ENCODE measurements at regions not wholly inside any gene's neighbourhood (a gene's known extent, or its start where the extent isn't known, plus 50 kb on each side); places are given as distances from the start of the nearest gene placed in this dataset.

DNA sequence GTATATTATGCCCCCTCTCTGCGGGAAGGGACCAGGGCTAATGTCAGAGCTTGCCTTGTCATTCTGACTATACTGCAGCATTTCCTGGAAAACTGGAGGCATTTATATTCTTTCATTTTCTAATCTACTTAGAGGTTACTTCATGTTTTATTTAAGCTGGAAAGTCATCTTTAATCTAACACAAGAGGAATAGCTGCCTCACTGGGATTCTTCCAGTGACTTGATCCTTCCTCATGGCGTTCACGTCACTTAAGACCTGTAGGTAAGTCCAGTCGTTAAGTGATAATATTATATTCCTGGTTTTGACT lies 727.6 kb upstream of the DDX18 start:
- TF ChIP-seq POLR2AphosphoS5 (IDR thresholded peaks at IDR 0.05; ENCODE audit: low read depth, low read length), result no peak
- TF ChIP-seq TAF1 (IDR thresholded peaks at IDR 0.05; ENCODE audit: borderline replicate concordance, insufficient read depth, low read length), result no peak
- no peak for TF ChIP-seq SIN3A (IDR thresholded peaks at IDR 0.05; ENCODE audit: borderline replicate concordance, insufficient read depth, low read length)

Measured in PFSK-1 (cell line).